Skeletal muscle cell (primary cell): ENCODE measurements at regions not wholly inside any gene's neighbourhood (a gene's known extent, or its start where the extent isn't known, plus 50 kb on each side); places are given as distances from the start of the nearest gene placed in this dataset.

Experiments
- DNase-seq: peaks from one replicate; pipeline ENCODE4 v3.0.0-alpha.2; 2010; ENCODE audit warnings: low read depth
- H3K4me3 ChIP-seq: 2 replicates; pipeline ENCODE4 v1.5.1; 2011; ENCODE audit warnings: low read depth, mild to moderate bottlenecking, control low read depth, low read length, moderate library complexity

DNA sequence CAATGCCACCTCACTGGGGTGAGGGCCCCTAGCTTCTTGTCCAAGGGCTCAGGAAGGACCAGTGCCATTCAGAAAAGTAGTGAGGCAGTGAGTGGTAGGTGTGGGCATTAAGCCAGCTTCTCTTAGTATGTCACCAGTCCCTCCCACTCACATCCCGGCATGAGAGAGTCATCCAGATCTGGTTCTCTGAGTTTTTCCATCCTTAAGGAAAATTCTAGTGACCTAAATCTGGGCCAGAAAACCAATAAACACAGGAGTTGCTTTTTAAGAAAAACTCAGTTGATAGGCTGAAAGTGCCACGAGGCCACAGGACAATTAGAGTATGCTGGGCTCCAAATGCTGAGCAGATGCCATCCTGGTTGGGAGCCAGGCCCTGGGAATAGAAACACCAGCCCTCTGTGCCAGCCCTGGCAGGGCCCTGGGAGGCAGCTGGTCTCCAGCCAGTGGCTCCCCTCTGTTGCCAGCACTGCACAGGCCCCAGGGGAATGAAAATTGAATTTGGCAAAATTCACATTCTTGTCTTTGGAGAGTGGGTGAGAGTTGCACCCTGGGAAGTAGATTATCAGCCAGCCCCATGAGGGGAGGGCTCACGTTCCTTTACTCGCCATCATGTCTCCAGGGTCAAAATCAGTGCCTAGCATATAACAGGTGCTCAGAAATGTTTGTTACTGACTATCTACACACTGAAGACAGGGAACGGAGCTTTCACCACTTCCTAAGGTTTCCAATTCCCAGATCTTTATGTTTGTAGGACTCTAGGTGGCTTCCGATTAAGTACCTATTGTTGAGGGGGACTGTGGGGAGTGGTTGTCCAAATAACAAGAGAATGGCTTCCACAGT is 52.8 kb downstream of the FAM43A start:
- H3K4me3 ChIP-seq: no peak overlapping the region
- peak; percentile 41 for DNase-seq

- DNase-seq: no peak
- H3K4me3 ChIP-seq: no peak overlapping the region
Measured at GRCh38 chr3:194739498-194740284, 54.0 kb downstream of the FAM43A start.

GRCh38 chr3:194740859-194741491 is 55.3 kb downstream of the FAM43A start:
- DNase-seq: no peak
- no peak overlapping the region for H3K4me3 ChIP-seq

DNA sequence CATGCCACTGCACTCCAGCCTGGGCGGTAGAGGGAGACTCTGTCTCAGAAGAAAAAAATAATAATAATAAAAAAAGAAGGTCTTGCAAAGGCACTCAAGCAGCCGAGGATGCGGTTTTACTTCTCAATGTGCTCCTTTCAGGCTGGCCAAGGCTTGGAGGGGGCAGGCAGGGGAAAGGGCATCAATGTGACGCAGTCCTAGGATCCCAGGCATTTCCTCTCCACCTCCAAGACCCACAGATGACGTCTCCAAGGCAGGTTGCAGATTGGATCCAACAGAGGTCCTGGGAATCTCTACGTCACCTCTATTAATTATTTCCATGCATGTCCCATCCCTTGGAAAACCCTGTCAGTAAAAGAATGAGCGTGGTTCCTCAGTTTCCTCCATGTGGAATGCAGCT is 56.2 kb downstream of the FAM43A start:
- H3K4me3 ChIP-seq: no peak overlapping the region
- no peak for DNase-seq

DNA sequence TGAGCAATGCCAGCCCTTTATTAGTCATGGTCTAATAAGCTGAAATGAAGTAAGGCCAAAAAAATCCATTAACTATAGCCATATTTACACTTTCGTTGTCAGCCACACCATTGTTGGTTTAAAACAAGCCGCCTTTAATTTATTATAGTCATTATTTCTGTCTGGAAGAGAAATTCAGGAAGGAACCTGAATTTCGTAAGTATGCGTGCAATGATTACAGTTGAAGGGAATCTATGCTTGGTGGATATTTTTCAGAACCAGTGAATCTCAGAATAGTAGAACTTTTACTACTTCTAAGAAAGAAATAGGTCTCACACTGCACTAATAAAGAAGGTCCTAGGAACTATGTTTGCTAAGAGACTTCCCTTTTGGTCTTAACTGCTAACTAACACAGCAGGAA is 59.1 kb downstream of the FAM43A start:
- DNase-seq: no peak
- no peak overlapping the region for H3K4me3 ChIP-seq

DNA sequence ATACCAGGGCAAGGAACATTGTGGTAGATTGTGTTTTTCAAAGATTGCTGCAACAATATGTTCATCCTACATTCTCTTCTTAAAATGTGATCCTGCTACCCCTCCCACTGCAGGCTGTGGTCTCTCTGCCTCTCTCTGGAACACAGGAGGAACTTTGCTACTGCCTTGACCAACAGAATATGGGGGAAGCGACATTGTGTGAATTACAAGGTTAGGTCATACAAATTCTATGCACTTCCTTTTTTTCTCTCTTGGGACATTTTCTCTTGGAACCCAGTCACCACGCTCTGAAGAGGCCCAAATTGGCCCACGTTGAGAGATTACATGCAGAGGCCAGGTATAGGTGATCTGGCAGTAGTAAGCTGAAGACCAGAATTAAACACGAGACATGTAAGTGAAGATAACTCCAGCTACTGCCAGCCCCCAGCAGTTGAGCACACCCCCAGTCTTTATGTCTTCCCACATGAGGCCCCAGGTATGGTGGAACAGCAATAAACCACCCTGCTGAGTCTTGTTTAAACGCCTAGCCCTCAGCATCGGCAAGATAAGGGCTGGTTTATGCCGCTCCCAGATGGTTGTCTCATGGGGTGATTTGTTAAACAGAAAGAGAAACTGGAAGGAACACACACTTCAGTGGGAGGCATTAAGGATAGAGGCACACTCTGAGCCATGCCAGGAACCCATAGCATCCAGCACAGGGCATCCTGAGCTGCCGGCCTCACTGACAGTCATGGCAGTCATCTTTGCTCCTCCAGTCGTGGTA is 59.9 kb downstream of the FAM43A start:
- H3K4me3 ChIP-seq: no peak overlapping the region
- no peak for DNase-seq

DNA sequence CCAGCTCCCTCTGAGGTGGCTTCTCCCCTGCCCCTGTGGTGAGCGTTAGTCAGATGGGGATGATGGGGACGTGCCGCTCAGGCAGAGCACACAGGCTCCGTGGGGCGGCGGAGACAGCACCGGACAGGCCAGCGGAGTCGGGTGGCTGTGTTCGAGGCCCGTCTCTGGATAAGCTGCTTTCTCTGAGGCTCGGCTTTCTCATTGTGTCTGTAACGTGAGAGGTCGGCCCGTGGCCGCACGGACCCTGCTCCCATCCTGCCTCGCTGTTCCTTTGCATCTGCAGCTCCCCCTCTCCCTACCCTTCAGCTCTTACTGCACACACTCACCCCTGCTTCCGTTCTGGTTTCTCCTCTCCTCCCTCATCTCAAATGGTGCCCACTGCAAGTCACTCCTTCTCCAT is 62.5 kb downstream of the FAM43A start:
- DNase-seq: no peak
- H3K4me3 ChIP-seq: no peak overlapping the region

GRCh38 chr3:194749631-194750490 is 64.2 kb downstream of the FAM43A start:
- no peak overlapping the region for H3K4me3 ChIP-seq
- no peak for DNase-seq

DNA sequence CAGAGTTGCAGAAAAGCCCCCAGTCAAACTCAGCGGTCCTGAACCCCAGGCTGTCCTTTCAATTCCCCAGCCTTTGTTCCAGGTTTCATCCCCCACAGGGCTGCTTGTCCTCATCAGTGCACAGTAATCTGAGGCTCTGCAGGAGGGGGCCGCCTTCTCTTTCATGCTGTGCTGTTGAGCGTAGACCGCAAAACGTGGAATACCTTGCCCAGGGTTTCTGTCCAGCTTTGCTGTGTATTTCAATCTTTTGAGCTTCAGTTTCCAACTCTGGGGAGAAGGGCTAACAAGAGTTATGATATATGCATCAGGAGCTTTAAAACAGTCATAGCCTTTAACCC is 64.8 kb downstream of the FAM43A start:
- DNase-seq: no peak

DNA sequence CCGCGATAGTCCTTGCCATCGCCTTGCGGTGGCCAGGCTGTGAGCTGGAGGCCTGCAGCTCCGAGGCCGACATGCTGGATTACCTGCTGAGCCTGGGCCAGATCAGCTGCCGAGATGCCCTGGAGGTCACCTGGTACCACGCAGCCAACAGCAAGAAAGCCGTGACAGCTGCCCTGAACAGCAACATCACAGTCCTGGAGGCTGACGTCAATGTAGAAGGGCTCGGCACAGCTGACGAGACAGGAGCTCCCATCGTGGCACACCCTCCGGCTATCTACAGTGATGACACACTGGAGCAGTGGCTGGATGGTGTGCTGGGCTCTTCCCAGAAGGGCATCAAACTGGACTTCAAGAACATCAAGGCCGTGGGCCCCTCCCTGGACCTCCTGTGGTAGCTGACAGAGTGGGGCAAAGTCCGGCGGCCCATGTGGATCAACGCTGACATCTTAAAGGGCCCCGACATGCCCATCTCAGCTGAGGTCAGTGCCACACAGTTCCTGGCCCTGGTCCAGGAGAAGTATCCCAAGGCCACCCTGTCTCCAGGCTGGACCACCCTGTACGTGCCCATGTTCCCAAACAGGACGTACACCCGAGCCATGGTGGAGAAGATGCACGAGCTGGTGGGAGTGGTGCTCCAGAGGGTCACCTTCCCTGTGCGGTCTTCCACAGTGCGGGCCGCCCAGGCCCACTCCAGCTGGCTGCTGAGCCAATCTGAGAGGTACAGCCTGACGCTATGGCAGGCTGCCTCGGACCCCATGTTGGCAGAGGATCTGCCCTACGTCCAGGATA is 70.2 kb downstream of the FAM43A start:
- H3K4me3 ChIP-seq: no peak overlapping the region
- no peak for DNase-seq

More for the DNA sequence above, 64.8 kb downstream of the FAM43A start:
- H3K4me3 ChIP-seq: no peak overlapping the region

- no peak overlapping the region for H3K4me3 ChIP-seq
- DNase-seq: no peak
Measured at GRCh38 chr3:194756460-194756779, 70.7 kb downstream of the FAM43A start.

GRCh38 chr3:194756791-194757325 is 71.2 kb downstream of the FAM43A start:
- DNase-seq: no peak
- no peak overlapping the region for H3K4me3 ChIP-seq

DNA sequence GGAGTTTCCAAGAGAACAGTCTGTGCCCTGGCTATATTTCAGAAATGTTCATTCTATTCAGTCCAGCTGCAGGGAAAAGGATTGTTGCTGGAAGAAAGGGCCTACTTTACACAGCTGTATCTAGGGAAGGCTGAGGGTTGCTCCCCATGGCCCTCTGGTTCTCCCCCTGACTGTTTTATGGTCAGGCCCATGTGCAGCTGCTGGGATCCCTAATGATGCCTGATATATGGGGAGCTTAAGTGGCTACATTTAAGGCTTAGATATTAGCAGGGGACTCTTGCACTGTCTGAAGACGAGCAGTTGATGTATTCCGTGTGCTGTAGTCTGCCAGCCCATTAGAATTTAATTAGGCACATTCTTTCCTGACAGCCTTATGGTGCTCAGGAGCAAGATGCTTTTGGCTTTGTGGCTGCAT is 72.0 kb downstream of the FAM43A start:
- no peak overlapping the region for H3K4me3 ChIP-seq
- DNase-seq: no peak

DNA sequence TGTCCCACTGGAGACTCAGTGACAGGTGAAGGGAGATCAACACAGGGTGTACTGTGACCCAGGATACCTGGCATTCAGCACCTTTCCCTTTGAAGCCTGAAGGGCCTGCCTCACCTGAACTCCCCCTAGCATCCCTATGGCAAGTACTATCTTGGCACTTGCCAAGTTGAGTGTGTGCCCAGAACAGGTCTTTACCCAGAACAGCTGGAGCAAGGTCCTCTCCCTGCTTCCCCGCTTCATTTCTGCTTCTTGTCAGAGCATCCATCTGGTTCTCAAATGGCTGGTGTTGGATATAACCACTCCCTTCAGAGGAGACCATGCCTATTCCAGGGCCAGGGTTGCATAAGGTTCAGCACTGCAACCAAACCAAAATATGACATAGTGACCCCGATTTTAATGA is 73.0 kb downstream of the FAM43A start:
- H3K4me3 ChIP-seq: no peak overlapping the region
- no peak for DNase-seq

GRCh38 chr3:194760494-194761137 is 74.9 kb downstream of the FAM43A start:
- H3K4me3 ChIP-seq: no peak overlapping the region
- no peak for DNase-seq

DNA sequence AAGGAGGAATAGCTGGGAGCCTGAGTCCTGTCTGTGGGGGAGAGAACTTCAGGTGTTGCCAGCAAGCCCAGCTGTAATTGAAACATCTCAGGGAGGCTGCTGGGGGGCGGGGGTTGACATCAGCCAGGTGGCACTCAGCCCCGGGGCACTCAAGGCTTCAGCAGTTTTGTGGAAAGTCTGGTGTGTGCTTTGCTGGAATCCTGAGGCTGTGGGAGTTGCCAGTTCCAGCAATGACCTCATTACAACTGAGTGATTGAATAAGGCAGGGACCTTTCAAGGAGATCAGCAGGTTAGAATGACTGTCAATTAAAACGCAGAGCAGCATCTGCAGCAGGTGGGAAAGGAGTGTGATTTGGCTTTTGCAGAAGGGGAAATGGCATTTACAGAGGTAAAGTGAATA is 75.7 kb downstream of the FAM43A start:
- DNase-seq: no peak
- no peak overlapping the region for H3K4me3 ChIP-seq

GRCh38 chr3:194766845-194767244 is 81.2 kb downstream of the FAM43A start:
- no peak overlapping the region for H3K4me3 ChIP-seq

More at GRCh38 chr3:194766845-194767244, 81.2 kb downstream of the FAM43A start:
- DNase-seq: no peak
